Liver (tissue), 8 donors: ENCODE measurements at regions not wholly inside any gene's neighbourhood (a gene's known extent, or its start where the extent isn't known, plus 50 kb on each side); places are given as distances from the start of the nearest gene placed in this dataset.
A peak's percentile ranks its signal among the peaks of the same experiment; 100 is the strongest.

Experiments used
- DNase-seq: peaks from one replicate; pipeline ENCODE4 v3.0.0-alpha.2; 2017; ENCODE audit warnings: low spot score
- H3K27ac ChIP-seq, 2 donors: one replicate each; pipeline ENCODE4 v1.7.0; 2013; ENCODE audit warnings: inconsistent platforms in 2 of 2, low read length in 2 of 2, control low read depth in 1 of 2, low read depth in 1 of 2, mild to moderate bottlenecking in 1 of 2
- H3K27me3 ChIP-seq, 4 donors: one replicate each; pipeline versions ENCODE4 v1.6.1 to v1.7.0; 2013; ENCODE audit warnings: low read length in 3 of 4, inconsistent platforms in 1 of 4, mild to moderate bottlenecking in 1 of 4, moderate library complexity in 1 of 4; ENCODE audit not compliant: control insufficient read depth in 4 of 4, insufficient read depth in 4 of 4
- H3K36me3 ChIP-seq, 4 donors: one replicate each; pipeline versions ENCODE4 v1.6.1 to v1.7.0; 2013; ENCODE audit warnings: low read length in 3 of 4, mild to moderate bottlenecking in 3 of 4, low read depth in 1 of 4, moderate library complexity in 1 of 4; ENCODE audit not compliant: control insufficient read depth in 4 of 4, insufficient read depth in 3 of 4
- H3K4me1 ChIP-seq, 4 donors: one replicate each; pipeline versions ENCODE4 v1.6.1 to v1.7.0; 2013; ENCODE audit warnings: low read length in 3 of 4, mild to moderate bottlenecking in 3 of 4, moderate library complexity in 1 of 4; ENCODE audit not compliant: control insufficient read depth in 4 of 4, insufficient read depth in 4 of 4
- H3K4me3 ChIP-seq, 3 donors: one replicate each; pipeline versions ENCODE4 v1.6.1 to v1.7.0; 2013; ENCODE audit warnings: low read length in 3 of 3, control low read depth in 1 of 3, low read depth in 1 of 3, mild to moderate bottlenecking in 1 of 3
- H3K9ac ChIP-seq, 2 donors: one replicate each; pipeline ENCODE4 v1.7.0; 2013; ENCODE audit warnings: low read length in 2 of 2, mild to moderate bottlenecking in 2 of 2, moderate library complexity in 2 of 2, control low read depth in 1 of 2, low read depth in 1 of 2
- H3K9me3 ChIP-seq, 4 donors: one replicate each; pipeline versions ENCODE4 v1.6.1 to v1.7.0; 2013; ENCODE audit warnings: low read length in 3 of 4; ENCODE audit not compliant: control insufficient read depth in 4 of 4
- EGR1 ChIP-seq, 2 donors: IDR thresholded peaks; 2 replicates each; pipeline ENCODE4 v1.6.1; 2016 to 2018; ENCODE audit warnings: antibody characterized with exemption in 2 of 2, low read depth in 2 of 2
- FOXA1 ChIP-seq: IDR thresholded peaks from 2 replicates; pipeline ENCODE4 v1.6.1; 2016; ENCODE audit warnings: antibody characterized with exemption
- FOXA2 ChIP-seq: IDR thresholded peaks from 2 replicates; pipeline ENCODE4 v1.6.1; 2016; ENCODE audit warnings: antibody characterized with exemption
- GABPA ChIP-seq, 2 donors: IDR thresholded peaks in 1 of 2; conservative IDR thresholded peaks in 1 of 2; 2 replicates each; pipeline ENCODE4 v1.6.1; 2016; ENCODE audit warnings: antibody characterized with exemption in 2 of 2, mild to moderate bottlenecking in 1 of 2, moderate library complexity in 1 of 2
- HNF4A ChIP-seq, 2 donors: conservative IDR thresholded peaks; 2 replicates each; pipeline ENCODE4 v1.6.1; 2016; ENCODE audit warnings: antibody characterized with exemption in 2 of 2, mild to moderate bottlenecking in 2 of 2
- HNF4G ChIP-seq: IDR thresholded peaks from 2 replicates; pipeline ENCODE4 v1.6.1; 2016; ENCODE audit warnings: antibody characterized with exemption
- JUND ChIP-seq, 2 donors: IDR thresholded peaks; 2 replicates each; pipeline ENCODE4 v1.6.1; 2016; ENCODE audit warnings: antibody characterized with exemption in 2 of 2
- NR2F2 ChIP-seq: IDR thresholded peaks from 2 replicates; pipeline ENCODE4 v1.6.1; 2016; ENCODE audit warnings: antibody characterized with exemption
- YY1 ChIP-seq: IDR thresholded peaks from 2 replicates; pipeline ENCODE4 v1.6.1; 2016; ENCODE audit warnings: antibody characterized with exemption, mild to moderate bottlenecking
- WGBS: extraction: QIAGEN DNeasy Blood & Tissue Kit; methylation state at CpG from one replicate; pipeline ENCODE4 v1.1.7; 2013; 5-methylcytosine and 5-hydroxymethylcytosine counted together
- TF ChIP-seq, protein P1 (sequence below): IDR thresholded peaks from 2 replicates; pipeline ENCODE4 v1.6.1; 2016; ENCODE audit warnings: antibody characterized with exemption
- TF ChIP-seq, protein P2 (sequence below): IDR thresholded peaks from 2 replicates; pipeline ENCODE4 v1.6.1; 2016; ENCODE audit warnings: antibody characterized with exemption
- TF ChIP-seq, protein P3 (sequence below): IDR thresholded peaks from 2 replicates; pipeline ENCODE4 v1.6.1; 2016; ENCODE audit warnings: antibody characterized with exemption, mild to moderate bottlenecking
- TF ChIP-seq, protein P4 (sequence below): IDR thresholded peaks from 2 replicates; pipeline ENCODE4 v1.6.1; 2016; ENCODE audit warnings: antibody characterized with exemption
- TF ChIP-seq, protein P5 (sequence below): fragments of 150-350 bp; IDR thresholded peaks from 2 replicates; pipeline ENCODE4 v1.5.1; 2017; ENCODE audit warnings: improper control_type of control experiment, low read depth, low read length; ENCODE audit not compliant: missing input control
- donor health status: healthy.
- donor health status: healthy.
- donor health status: healthy.
- donor health status: healthy.
- donor health status: healthy.

DNA sequence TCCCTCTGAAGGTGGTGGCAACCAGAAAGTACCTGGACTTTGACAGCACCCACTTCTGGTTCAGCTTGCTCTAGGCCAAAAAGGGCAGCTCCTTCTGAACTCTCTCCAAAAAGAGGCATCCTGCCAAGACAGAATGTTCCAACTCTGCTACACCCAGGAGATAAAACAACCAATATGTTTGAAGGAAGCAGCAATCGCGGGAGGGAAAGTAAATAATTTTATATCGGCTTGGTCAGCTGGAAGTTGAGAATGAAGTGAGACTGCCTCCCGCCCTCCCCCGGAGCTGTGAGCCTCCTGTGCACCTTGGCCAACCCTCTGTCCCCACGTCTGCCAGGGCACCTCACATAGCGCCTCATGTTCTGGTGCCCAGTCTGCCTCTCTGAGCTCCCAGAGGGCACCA lies 130.3 kb upstream of the ATP1A1 start:
- 51% methylated on average over 7 of the region's 7 CpGs for WGBS
- no peak for DNase-seq
- H3K27ac ChIP-seq, result no peak overlapping the region

DNA sequence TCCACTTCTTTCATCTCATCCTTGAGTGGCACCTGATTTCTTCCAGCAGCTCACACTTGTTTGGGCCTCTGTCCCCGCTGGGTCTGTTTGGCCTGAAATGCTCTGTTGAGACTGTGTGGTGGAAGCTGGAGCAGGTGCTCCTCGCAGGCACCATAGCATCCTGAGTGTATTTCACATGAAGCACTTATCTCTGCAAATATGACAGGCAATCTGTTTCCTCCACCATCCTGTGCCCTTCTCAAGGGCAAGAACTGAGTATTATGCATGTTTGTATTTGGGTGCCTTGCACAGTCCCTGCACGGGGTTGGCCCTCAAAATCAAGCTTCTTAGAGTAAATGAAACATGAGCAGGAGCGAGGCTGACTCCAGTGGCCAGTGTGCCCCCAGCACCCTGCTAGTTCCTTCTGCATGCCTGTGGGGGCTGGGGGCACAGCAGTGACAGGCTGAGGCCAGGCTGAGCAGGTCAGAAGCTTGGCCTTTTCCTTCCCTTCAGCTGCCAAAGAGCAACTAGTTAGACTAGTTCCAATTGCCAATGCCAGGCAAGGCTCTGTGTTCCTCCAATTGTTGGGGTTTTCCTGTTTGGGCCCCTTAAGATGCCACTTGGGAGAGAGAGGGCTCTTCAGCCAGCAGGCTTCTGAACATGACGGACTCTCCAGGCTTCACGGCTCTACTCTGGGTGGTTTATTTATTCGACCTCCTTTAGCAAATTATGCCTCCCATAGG lies 129.6 kb upstream of the ATP1A1 start:
- WGBS, result 77% methylated on average over 7 of the region's 7 CpGs
- Histone ChIP-seq H3K36me3 (no peaks in the 10 kb centered on the region), H3K9ac (no peak overlapping the region), H3K27ac (no peak overlapping the region), H3K4me1 (peaks cover 0 to 5% (median 0%) of the 10 kb centered on the region in 4 donors), H3K4me3 (no peak overlapping the region), H3K27me3 (no peaks in the 10 kb centered on the region), H3K9me3 (no peaks in the 10 kb centered on the region)
- no peak for DNase-seq
- TF ChIP-seq, protein P1, sequence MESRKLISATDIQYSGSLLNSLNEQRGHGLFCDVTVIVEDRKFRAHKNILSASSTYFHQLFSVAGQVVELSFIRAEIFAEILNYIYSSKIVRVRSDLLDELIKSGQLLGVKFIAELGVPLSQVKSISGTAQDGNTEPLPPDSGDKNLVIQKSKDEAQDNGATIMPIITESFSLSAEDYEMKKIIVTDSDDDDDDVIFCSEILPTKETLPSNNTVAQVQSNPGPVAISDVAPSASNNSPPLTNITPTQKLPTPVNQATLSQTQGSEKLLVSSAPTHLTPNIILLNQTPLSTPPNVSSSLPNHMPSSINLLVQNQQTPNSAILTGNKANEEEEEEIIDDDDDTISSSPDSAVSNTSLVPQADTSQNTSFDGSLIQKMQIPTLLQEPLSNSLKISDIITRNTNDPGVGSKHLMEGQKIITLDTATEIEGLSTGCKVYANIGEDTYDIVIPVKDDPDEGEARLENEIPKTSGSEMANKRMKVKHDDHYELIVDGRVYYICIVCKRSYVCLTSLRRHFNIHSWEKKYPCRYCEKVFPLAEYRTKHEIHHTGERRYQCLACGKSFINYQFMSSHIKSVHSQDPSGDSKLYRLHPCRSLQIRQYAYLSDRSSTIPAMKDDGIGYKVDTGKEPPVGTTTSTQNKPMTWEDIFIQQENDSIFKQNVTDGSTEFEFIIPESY, result no peak
- TF ChIP-seq YY1 (no peak), FOXA1 (no peak)
- TF ChIP-seq, protein P2, sequence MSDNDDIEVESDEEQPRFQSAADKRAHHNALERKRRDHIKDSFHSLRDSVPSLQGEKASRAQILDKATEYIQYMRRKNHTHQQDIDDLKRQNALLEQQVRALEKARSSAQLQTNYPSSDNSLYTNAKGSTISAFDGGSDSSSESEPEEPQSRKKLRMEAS, result no peak
- TF ChIP-seq, protein P3, sequence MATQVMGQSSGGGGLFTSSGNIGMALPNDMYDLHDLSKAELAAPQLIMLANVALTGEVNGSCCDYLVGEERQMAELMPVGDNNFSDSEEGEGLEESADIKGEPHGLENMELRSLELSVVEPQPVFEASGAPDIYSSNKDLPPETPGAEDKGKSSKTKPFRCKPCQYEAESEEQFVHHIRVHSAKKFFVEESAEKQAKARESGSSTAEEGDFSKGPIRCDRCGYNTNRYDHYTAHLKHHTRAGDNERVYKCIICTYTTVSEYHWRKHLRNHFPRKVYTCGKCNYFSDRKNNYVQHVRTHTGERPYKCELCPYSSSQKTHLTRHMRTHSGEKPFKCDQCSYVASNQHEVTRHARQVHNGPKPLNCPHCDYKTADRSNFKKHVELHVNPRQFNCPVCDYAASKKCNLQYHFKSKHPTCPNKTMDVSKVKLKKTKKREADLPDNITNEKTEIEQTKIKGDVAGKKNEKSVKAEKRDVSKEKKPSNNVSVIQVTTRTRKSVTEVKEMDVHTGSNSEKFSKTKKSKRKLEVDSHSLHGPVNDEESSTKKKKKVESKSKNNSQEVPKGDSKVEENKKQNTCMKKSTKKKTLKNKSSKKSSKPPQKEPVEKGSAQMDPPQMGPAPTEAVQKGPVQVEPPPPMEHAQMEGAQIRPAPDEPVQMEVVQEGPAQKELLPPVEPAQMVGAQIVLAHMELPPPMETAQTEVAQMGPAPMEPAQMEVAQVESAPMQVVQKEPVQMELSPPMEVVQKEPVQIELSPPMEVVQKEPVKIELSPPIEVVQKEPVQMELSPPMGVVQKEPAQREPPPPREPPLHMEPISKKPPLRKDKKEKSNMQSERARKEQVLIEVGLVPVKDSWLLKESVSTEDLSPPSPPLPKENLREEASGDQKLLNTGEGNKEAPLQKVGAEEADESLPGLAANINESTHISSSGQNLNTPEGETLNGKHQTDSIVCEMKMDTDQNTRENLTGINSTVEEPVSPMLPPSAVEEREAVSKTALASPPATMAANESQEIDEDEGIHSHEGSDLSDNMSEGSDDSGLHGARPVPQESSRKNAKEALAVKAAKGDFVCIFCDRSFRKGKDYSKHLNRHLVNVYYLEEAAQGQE, result no peak

More for the DNA sequence above, 130.3 kb upstream of the ATP1A1 start:
- Histone ChIP-seq H3K36me3 (no peaks in the 10 kb centered on the region), H3K4me3 (no peak overlapping the region), H3K9me3 (no peaks in the 10 kb centered on the region), H3K27me3 (no peaks in the 10 kb centered on the region), H3K9ac (no peak overlapping the region), H3K4me1 (peaks cover 0 to 5% (median 0%) of the 10 kb centered on the region in 4 donors)
- TF ChIP-seq, protein P2, result no peak
- TF ChIP-seq, protein P4, sequence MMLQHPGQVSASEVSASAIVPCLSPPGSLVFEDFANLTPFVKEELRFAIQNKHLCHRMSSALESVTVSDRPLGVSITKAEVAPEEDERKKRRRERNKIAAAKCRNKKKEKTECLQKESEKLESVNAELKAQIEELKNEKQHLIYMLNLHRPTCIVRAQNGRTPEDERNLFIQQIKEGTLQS, result no peak
- TF ChIP-seq NR2F2 (no peak), HNF4G (no peak), HNF4A (conservative IDR thresholded peaks at IDR 0.05) (peak in 1 of 2 donors; percentile 36), EGR1 (IDR thresholded peaks at IDR 0.05; ENCODE audit: low read depth in 2 of 2) (no peak), JUND (IDR thresholded peaks at IDR 0.05) (no peak)

DNA sequence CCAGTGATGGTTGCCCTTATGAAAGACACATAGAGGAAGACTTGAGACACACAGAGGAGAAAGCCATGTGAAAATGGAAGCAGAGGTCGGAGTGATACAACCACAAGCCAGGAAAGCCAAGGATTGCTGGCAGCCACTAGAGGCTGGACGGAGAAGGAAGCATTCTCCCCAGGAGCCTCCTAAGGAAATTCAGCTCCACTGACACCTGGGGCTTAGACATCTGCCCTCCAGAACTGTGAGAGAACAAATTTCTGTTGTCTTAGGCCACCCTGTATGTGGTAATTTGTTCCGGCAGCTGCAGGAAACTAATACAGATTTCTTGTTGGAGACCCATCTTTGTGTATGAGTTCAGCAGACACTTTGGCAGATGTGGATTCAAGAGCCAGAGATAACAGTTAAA lies 126.9 kb upstream of the ATP1A1 start:
- Histone ChIP-seq H3K36me3 (no peaks in the 10 kb centered on the region), H3K4me3 (no peak overlapping the region), H3K27ac (no peak overlapping the region), H3K27me3 (no peaks in the 10 kb centered on the region), H3K4me1 (peaks cover 0 to 5% (median 0%) of the 10 kb centered on the region in 4 donors), H3K9ac (no peak overlapping the region), H3K9me3 (no peaks in the 10 kb centered on the region)
- no peak for DNase-seq
- 94% methylated on average over 3 of the region's 3 CpGs for whole genome bisulfite sequencing
- no peak for TF ChIP-seq GABPA (IDR thresholded peaks at IDR 0.05 in 1 of 2, conservative IDR thresholded peaks at IDR 0.05 in 1 of 2)
- TF ChIP-seq, protein P5, sequence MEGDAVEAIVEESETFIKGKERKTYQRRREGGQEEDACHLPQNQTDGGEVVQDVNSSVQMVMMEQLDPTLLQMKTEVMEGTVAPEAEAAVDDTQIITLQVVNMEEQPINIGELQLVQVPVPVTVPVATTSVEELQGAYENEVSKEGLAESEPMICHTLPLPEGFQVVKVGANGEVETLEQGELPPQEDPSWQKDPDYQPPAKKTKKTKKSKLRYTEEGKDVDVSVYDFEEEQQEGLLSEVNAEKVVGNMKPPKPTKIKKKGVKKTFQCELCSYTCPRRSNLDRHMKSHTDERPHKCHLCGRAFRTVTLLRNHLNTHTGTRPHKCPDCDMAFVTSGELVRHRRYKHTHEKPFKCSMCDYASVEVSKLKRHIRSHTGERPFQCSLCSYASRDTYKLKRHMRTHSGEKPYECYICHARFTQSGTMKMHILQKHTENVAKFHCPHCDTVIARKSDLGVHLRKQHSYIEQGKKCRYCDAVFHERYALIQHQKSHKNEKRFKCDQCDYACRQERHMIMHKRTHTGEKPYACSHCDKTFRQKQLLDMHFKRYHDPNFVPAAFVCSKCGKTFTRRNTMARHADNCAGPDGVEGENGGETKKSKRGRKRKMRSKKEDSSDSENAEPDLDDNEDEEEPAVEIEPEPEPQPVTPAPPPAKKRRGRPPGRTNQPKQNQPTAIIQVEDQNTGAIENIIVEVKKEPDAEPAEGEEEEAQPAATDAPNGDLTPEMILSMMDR, result no peak
- no peak for TF ChIP-seq FOXA2
- TF ChIP-seq EGR1 (IDR thresholded peaks at IDR 0.05; ENCODE audit: low read depth in 2 of 2), result no peak
